GM23338 (cell line): ENCODE measurements at regions not wholly inside any gene's neighbourhood (a gene's known extent, or its start where the extent isn't known, plus 50 kb on each side); places are given as distances from the start of the nearest gene placed in this dataset.

Experiments used
- EZH2 ChIP-seq: fragments of 200-600 bp; sonication (generic); IDR thresholded peaks from one replicate; pipeline ENCODE4 v1.8.0; 2017; ENCODE audit warnings: antibody characterized with exemption, mild to moderate bottlenecking, low read depth; ENCODE audit not compliant: unreplicated experiment
- JUNB ChIP-seq: IDR thresholded peaks from one replicate; pipeline ENCODE4 v1.6.1; 2016; ENCODE audit warnings: antibody characterized with exemption; ENCODE audit not compliant: unreplicated experiment
- TF ChIP-seq, protein P1 (sequence below): fragments of 250-450 bp; sonication (Bioruptor Pico); IDR thresholded peaks from 2 replicates; pipeline ENCODE4 v1.5.0; 2020; ENCODE audit warnings: mild to moderate bottlenecking, moderate library complexity
- TF ChIP-seq, protein P2 (sequence below): IDR thresholded peaks from 2 replicates; pipeline ENCODE4 v1.6.1; 2016; ENCODE audit warnings: antibody characterized with exemption
- TF ChIP-seq, protein P3 (sequence below): IDR thresholded peaks from one replicate; pipeline ENCODE4 v1.6.1; 2018; ENCODE audit warnings: antibody characterized with exemption; ENCODE audit not compliant: unreplicated experiment

DNA sequence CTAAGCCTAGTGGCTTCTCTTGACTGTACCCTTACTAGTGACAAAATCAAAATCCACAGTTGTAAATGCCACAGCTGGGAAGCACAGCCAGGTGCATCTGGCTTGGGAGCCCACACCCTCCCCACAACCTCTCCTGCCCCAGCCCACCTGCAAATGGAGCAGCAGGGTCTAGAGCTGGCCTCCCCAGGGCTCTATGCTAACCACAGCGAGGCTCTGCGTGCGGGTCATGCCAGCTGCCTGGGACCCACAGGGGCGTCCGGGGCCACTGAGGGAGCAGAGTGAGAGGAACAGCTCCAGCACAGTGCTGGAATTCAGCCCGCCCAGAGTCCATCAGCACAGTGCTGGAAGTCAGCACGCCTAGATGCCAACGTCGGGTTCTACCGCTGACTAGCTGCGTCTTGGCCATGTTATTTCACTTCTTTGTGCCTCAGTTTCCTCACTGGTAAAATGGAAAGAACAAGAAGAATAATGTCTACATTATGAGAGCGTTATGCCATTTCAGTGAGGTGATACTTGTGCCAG lies 109.1 kb upstream of the ID2 start (continued):
- TF ChIP-seq, protein P1, sequence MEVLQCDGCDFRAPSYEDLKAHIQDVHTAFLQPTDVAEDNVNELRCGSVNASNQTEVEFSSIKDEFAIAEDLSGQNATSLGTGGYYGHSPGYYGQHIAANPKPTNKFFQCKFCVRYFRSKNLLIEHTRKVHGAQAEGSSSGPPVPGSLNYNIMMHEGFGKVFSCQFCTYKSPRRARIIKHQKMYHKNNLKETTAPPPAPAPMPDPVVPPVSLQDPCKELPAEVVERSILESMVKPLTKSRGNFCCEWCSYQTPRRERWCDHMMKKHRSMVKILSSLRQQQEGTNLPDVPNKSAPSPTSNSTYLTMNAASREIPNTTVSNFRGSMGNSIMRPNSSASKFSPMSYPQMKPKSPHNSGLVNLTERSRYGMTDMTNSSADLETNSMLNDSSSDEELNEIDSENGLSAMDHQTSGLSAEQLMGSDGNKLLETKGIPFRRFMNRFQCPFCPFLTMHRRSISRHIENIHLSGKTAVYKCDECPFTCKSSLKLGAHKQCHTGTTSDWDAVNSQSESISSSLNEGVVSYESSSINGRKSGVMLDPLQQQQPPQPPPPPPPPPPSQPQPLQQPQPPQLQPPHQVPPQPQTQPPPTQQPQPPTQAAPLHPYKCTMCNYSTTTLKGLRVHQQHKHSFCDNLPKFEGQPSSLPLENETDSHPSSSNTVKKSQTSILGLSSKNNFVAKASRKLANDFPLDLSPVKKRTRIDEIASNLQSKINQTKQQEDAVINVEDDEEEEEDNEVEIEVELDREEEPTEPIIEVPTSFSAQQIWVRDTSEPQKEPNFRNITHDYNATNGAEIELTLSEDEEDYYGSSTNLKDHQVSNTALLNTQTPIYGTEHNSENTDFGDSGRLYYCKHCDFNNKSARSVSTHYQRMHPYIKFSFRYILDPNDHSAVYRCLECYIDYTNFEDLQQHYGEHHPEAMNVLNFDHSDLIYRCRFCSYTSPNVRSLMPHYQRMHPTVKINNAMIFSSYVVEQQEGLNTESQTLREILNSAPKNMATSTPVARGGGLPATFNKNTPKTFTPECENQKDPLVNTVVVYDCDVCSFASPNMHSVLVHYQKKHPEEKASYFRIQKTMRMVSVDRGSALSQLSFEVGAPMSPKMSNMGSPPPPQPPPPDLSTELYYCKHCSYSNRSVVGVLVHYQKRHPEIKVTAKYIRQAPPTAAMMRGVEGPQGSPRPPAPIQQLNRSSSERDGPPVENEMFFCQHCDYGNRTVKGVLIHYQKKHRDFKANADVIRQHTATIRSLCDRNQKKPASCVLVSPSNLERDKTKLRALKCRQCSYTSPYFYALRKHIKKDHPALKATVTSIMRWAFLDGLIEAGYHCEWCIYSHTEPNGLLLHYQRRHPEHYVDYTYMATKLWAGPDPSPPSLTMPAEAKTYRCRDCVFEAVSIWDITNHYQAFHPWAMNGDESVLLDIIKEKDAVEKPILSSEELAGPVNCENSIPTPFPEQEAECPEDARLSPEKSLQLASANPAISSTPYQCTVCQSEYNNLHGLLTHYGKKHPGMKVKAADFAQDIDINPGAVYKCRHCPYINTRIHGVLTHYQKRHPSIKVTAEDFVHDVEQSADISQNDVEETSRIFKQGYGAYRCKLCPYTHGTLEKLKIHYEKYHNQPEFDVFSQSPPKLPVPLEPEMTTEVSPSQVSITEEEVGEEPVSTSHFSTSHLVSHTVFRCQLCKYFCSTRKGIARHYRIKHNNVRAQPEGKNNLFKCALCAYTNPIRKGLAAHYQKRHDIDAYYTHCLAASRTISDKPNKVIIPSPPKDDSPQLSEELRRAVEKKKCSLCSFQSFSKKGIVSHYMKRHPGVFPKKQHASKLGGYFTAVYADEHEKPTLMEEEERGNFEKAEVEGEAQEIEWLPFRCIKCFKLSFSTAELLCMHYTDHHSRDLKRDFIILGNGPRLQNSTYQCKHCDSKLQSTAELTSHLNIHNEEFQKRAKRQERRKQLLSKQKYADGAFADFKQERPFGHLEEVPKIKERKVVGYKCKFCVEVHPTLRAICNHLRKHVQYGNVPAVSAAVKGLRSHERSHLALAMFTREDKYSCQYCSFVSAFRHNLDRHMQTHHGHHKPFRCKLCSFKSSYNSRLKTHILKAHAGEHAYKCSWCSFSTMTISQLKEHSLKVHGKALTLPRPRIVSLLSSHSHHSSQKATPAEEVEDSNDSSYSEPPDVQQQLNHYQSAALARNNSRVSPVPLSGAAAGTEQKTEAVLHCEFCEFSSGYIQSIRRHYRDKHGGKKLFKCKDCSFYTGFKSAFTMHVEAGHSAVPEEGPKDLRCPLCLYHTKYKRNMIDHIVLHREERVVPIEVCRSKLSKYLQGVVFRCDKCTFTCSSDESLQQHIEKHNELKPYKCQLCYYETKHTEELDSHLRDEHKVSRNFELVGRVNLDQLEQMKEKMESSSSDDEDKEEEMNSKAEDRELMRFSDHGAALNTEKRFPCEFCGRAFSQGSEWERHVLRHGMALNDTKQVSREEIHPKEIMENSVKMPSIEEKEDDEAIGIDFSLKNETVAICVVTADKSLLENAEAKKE: no peak
- TF ChIP-seq JUNB (no peak), EZH2 (no peak)
- TF ChIP-seq, protein P2, sequence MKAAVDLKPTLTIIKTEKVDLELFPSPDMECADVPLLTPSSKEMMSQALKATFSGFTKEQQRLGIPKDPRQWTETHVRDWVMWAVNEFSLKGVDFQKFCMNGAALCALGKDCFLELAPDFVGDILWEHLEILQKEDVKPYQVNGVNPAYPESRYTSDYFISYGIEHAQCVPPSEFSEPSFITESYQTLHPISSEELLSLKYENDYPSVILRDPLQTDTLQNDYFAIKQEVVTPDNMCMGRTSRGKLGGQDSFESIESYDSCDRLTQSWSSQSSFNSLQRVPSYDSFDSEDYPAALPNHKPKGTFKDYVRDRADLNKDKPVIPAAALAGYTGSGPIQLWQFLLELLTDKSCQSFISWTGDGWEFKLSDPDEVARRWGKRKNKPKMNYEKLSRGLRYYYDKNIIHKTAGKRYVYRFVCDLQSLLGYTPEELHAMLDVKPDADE: no peak
- TF ChIP-seq, protein P3, sequence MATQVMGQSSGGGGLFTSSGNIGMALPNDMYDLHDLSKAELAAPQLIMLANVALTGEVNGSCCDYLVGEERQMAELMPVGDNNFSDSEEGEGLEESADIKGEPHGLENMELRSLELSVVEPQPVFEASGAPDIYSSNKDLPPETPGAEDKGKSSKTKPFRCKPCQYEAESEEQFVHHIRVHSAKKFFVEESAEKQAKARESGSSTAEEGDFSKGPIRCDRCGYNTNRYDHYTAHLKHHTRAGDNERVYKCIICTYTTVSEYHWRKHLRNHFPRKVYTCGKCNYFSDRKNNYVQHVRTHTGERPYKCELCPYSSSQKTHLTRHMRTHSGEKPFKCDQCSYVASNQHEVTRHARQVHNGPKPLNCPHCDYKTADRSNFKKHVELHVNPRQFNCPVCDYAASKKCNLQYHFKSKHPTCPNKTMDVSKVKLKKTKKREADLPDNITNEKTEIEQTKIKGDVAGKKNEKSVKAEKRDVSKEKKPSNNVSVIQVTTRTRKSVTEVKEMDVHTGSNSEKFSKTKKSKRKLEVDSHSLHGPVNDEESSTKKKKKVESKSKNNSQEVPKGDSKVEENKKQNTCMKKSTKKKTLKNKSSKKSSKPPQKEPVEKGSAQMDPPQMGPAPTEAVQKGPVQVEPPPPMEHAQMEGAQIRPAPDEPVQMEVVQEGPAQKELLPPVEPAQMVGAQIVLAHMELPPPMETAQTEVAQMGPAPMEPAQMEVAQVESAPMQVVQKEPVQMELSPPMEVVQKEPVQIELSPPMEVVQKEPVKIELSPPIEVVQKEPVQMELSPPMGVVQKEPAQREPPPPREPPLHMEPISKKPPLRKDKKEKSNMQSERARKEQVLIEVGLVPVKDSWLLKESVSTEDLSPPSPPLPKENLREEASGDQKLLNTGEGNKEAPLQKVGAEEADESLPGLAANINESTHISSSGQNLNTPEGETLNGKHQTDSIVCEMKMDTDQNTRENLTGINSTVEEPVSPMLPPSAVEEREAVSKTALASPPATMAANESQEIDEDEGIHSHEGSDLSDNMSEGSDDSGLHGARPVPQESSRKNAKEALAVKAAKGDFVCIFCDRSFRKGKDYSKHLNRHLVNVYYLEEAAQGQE: no peak
